Omental fat pad (tissue), 3 donors: ENCODE measurements at regions not wholly inside any gene's neighbourhood (a gene's known extent, or its start where the extent isn't known, plus 50 kb on each side); places are given as distances from the start of the nearest gene placed in this dataset.

ENCODE experiments used
- ATAC-seq: fragments of 150-250 bp; one replicate; pipeline ENCODE4 v1.9.1; 2016; ENCODE audit warnings: mild to moderate bottlenecking, moderate library complexity; ENCODE audit not compliant: low FRiP score
- DNase-seq: peaks from one replicate; pipeline ENCODE4 v3.0.0-alpha.2; 2019; ENCODE audit warnings: low spot score
- TF ChIP-seq, protein P1 (sequence below), 3 donors: fragments of 450-650 bp; IDR thresholded peaks; one replicate each; pipeline ENCODE4 v1.5.1; 2016 to 2017; ENCODE audit warnings: antibody characterized with exemption in 3 of 3, mild to moderate bottlenecking in 3 of 3, moderate library complexity in 2 of 3

DNA sequence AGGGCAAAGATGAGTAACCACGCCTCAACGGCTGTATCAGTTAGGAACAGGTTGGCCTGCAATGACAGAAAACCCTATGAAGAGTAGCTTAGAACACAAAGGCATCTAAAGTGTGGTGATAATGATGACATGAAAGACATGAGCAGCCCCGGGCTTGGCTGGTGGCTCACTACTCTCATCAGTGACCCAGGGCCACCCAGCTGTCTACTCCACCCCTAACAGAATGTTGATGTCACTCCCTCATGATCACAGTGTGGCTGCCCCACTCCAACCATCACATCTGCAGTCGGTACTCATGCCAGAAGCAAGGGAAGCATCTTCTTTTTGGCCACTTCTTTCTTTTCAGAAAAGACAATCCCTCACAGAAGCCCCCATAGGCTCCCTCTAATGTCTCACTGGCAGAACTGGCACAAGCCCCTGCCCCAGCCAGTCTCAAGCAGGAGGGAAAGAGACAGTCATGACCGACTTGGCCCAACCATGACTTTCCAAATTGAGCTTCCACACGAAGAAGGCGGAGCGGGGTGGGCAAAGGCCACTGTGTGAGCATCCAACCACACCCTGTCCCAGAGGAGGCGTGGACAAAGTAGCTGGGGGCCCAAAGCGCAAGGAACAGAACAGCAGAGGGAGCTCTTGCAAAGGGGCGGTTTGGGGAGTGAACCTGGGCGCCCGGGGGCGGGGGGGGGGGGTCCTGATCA, 72.0 kb upstream of the IQSEC1 start:
- TF ChIP-seq, protein P1, sequence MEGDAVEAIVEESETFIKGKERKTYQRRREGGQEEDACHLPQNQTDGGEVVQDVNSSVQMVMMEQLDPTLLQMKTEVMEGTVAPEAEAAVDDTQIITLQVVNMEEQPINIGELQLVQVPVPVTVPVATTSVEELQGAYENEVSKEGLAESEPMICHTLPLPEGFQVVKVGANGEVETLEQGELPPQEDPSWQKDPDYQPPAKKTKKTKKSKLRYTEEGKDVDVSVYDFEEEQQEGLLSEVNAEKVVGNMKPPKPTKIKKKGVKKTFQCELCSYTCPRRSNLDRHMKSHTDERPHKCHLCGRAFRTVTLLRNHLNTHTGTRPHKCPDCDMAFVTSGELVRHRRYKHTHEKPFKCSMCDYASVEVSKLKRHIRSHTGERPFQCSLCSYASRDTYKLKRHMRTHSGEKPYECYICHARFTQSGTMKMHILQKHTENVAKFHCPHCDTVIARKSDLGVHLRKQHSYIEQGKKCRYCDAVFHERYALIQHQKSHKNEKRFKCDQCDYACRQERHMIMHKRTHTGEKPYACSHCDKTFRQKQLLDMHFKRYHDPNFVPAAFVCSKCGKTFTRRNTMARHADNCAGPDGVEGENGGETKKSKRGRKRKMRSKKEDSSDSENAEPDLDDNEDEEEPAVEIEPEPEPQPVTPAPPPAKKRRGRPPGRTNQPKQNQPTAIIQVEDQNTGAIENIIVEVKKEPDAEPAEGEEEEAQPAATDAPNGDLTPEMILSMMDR (IDR thresholded peaks at IDR 0.05), result no peak
- DNase-seq (no peak), ATAC-seq (no peak)

DNA sequence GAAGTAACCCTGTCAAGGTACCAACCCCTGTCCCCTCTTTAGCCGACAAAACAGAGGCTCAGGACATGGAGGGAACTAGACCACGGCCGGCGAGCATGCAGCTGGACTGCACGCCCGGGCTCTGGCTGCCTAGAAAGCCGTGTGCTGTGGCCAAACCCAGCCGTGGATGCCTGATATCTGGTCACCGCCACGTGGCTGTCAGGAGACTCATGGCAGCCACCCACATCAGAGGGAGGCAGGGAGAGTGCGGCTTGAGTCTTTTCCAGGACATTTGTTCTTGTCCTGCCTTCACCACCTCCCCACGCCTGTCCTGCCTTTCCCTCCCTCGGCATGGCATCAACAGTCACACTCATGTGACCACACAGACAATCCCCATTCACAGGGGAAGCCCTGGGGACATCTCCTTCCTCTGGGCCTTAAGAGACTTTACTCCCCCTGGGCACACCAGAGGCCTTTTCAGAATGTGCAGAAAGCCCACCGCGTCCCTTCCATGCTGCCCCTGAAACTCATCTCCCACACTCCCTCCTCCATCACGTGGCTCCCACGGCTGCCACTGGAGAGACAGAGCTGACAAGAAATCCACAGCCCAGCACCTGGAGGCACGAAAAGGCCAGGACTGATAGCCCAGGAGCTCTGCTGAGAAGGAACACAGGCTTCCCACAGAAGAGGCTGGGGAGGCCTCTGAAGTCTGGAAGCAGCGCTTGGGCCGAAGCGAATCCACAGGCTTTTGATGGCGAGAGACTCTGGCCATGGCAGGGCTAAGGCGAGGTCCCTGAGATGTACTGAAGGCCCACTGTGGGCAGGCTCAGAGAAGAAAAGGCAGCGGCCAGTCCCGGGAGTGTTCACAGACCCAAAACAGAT, 71.2 kb upstream of the IQSEC1 start:
- TF ChIP-seq, protein P1 (IDR thresholded peaks at IDR 0.05), result no peak

DNA sequence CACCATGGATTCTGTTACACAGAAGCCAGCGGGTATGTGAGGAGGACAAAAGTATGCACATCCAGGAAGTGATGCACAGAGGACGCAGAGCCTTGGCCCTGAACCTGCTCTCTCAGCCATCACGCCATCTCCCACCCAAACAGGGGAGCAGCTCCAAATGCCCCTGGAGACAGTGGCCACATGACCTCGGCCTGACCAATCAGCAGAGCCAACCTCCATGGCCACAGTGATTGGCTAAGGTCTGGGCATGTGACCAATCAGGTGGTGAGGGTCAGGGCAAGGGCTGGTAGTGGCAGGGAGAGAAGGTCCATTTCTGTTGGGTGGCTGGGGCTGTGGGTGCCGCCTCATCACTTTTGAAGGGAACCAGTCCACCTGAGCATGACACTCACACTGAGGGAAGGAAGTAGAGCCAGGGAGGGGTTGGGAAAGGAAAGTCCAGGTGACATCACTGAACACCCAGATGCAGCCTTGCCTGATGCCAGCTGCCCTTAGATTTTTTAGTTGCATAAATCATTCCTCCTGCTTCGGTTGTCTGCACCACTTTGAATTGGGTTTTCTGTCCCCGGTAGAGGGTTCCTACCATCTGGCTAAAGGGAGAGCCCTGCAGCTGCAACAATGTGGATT, 70.3 kb upstream of the IQSEC1 start:
- DNase-seq (no peak), ATAC-seq (no peak)
- TF ChIP-seq, protein P1 (IDR thresholded peaks at IDR 0.05), result no peak

More for the DNA sequence above, 71.2 kb upstream of the IQSEC1 start:
- no peak for ATAC-seq
- DNase-seq, result no peak

DNA sequence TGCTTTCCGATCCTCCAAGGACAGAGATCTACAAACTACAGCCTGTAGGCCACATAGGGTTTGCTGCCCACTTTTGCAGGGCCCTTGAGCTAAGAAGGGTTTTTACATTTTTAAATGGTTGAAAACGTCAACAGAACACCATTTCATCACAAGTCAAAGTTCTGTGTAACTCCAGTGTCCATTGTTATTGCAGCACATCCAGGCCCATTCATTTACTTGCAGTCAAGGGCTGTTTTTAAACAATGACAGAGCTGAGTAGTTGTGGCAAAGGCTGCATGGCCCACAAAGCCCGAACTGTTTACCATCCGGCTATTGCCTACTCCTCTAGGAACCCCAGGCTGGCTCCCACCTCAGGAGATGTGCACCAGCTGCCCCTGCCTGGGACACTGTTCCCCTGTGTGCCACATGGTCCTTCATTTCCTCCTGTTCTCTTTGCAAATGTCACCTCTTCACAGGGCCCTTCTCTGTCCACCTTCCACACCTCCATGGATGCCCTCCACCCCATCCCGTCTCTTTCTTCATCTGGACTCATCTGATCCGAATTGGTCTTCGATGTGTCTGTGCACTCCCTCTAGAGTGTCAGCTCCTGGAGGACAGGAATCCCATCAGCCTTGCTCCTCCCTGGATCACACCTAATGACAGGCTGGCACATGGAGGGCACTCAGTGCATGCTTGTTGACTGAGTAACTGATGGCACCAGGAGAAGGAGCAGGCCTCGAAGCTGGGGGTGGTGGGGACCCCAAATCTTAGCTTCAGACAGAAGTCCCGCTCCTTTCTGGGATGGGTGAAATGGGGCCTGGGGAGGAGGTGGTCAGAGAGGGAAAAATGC, 69.5 kb upstream of the IQSEC1 start:
- ATAC-seq (no peak), DNase-seq (no peak)
- TF ChIP-seq, protein P1 (IDR thresholded peaks at IDR 0.05), result no peak

DNA sequence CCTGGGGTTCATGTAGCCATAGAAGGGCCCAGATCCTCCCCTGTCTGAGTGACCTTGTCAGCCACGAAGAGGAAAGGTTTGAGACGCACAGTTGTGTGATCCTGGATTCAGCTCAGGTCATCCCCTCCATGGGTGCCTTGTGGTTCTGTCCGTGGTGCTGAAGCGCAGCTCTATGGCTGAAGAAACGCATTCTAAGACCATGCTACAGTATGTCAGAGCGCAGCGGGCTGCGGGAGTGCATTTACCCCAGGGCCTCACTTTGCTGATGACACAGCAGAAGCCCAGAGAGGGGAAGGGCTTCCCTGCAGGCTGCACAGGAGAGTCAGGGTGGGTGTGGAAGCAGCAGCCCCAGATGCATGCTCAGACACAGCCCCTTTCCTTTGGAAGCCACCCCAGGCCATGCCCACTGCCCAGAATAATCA, 68.8 kb upstream of the IQSEC1 start:
- TF ChIP-seq, protein P1 (IDR thresholded peaks at IDR 0.05), result no peak
- ATAC-seq (no peak), DNase-seq (no peak)

DNA sequence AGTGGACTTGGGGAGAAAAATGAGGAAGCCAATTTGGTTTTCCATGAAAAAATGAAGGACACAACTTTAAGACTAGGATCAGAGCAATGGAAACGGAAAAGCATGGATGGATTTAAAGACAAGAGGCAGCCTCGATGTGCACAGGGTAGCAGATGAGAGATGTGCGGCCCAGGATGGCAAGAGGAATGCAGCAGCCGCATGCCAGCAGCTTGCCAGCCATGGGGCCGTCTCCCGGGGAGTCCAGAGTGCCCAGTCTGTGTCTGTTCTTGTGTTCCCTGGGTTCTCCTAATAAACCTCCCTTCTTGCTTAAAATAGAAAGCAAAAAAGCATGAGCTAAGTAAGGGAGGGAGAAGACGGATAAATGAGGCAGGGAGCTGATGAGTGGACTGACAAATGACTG, 68.0 kb upstream of the IQSEC1 start:
- TF ChIP-seq, protein P1 (IDR thresholded peaks at IDR 0.05), result no peak
- DNase-seq (no peak), ATAC-seq (no peak)
